ENCODE measurements at regions not wholly inside any gene's neighbourhood (a gene's known extent, or its start where the extent isn't known, plus 50 kb on each side); places are given as distances from the start of the nearest gene placed in this dataset.

- TF ChIP-seq POLR2AphosphoS5 (IDR thresholded peaks at IDR 0.05) = no peak
- TF ChIP-seq, protein P1, sequence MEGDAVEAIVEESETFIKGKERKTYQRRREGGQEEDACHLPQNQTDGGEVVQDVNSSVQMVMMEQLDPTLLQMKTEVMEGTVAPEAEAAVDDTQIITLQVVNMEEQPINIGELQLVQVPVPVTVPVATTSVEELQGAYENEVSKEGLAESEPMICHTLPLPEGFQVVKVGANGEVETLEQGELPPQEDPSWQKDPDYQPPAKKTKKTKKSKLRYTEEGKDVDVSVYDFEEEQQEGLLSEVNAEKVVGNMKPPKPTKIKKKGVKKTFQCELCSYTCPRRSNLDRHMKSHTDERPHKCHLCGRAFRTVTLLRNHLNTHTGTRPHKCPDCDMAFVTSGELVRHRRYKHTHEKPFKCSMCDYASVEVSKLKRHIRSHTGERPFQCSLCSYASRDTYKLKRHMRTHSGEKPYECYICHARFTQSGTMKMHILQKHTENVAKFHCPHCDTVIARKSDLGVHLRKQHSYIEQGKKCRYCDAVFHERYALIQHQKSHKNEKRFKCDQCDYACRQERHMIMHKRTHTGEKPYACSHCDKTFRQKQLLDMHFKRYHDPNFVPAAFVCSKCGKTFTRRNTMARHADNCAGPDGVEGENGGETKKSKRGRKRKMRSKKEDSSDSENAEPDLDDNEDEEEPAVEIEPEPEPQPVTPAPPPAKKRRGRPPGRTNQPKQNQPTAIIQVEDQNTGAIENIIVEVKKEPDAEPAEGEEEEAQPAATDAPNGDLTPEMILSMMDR (IDR thresholded peaks at IDR 0.05) = no peak
- TF ChIP-seq EP300 (IDR thresholded peaks at IDR 0.05) = no peak
These were observed 128.3 kb downstream of the GOSR1 start for GRCh38 chr17:30605523-30605922.

All from stomach (tissue), 4 donors.